K562 (cell line): ENCODE measurements at regions not wholly inside any gene's neighbourhood (a gene's known extent, or its start where the extent isn't known, plus 50 kb on each side); places are given as distances from the start of the nearest gene placed in this dataset.

Experiments
- ATAC-seq: fragments of 200-7000 bp; cut with Tn5 transposase; 3 replicates; pipeline ENCODE4 v1.9.1; 2020; ENCODE audit warnings: moderate library complexity
- BruUV-seq: library from RNA; stranded (reverse); fragments of 400-500 nt; replicated peaks from 2 replicates; lab custom pipeline; 2021; lab: Mats Ljungman, UMichigan
- CTCF ChIA-PET: fragments of 300-600 bp; formaldehyde crosslinking; extraction: SDS; loops from one replicate; lab custom pipeline; 2021; ENCODE audit warnings: low intra/inter-chr PET ratio; lab: Yijun Ruan, JAX
- POLR2A ChIA-PET: fragments of 300-600, 350-650 bp; sonication (Branson Sonifier 250); formaldehyde crosslinking; extraction: SDS; loops from one replicate; lab custom pipeline; 2021; ENCODE audit warnings: antibody characterized with exemption, inconsistent platforms; lab: Yijun Ruan, JAX
- DNase-seq, 4 experiments: peaks; one replicate each; pipeline versions ENCODE4 v3.0.0 to v3.0.0-alpha.2; 2011 to 2018; ENCODE audit warnings: low spot score in 3 of 4, mixed read lengths in 3 of 4; ENCODE audit errors: extremely low read depth in 1 of 4
- FAIRE-seq: peaks from 2 replicates; lab custom pipeline; 2011; peaks lifted over from hg19 to GRCh38; lab: Jason Lieb, UNC
- H2AFZ ChIP-seq: 2 replicates; pipeline ENCODE4 v1.6.0; 2011; ENCODE audit warnings: low read depth, low read length, control low read depth, inconsistent platforms
- H3K27ac ChIP-seq: fragments of 200-600 bp; 3 replicates; pipeline ENCODE4 v1.8.0; 2011; ENCODE audit warnings: low read depth, mild to moderate bottlenecking, control low read depth, inconsistent platforms, low read length, moderate library complexity, mixed read lengths; ENCODE audit errors: extremely low read depth
- H3K27me3 ChIP-seq, 2 experiments: fragments of 300-600 bp in 1 of 2; 2 replicates in 1 of 2; 3 replicates in 1 of 2; pipeline versions ENCODE4 v1.6.0 to v1.8.0; 2011; ENCODE audit warnings: inconsistent platforms in 2 of 2, low read length in 2 of 2, mild to moderate bottlenecking in 1 of 2, mixed read lengths in 1 of 2, moderate library complexity in 1 of 2; ENCODE audit not compliant: control insufficient read depth in 2 of 2, insufficient read depth in 2 of 2
- H3K36me3 ChIP-seq: fragments of 300-600 bp; 3 replicates; pipeline ENCODE4 v1.8.0; 2011; ENCODE audit warnings: mild to moderate bottlenecking, low read length, inconsistent platforms; ENCODE audit not compliant: control insufficient read depth, insufficient read depth
- H3K4me1 ChIP-seq, 2 experiments: fragments of 200-600 bp in 1 of 2; replicated peaks in 1 of 2; 2 replicates in 1 of 2; 3 replicates in 1 of 2; pipeline versions ENCODE4 v1.5.1 to v1.8.0; 2011; ENCODE audit warnings: inconsistent platforms in 2 of 2, low read length in 2 of 2, mild to moderate bottlenecking in 1 of 2, mixed read lengths in 1 of 2, moderate library complexity in 1 of 2; ENCODE audit not compliant: control insufficient read depth in 2 of 2, insufficient read depth in 2 of 2
- H3K4me2 ChIP-seq: 2 replicates; pipeline ENCODE4 v1.6.1; 2011; ENCODE audit warnings: low read length, control low read depth, inconsistent platforms, mixed read lengths; ENCODE audit not compliant: insufficient read depth
- H3K4me3 ChIP-seq: fragments of 200-600 bp; sonication (generic), shearing (Covaris generic); 2 replicates; pipeline ENCODE4 v1.5.1; 2016; ENCODE audit warnings: control low read depth, inconsistent platforms
- H3K79me2 ChIP-seq: fragments of 200-600 bp; 3 replicates; pipeline ENCODE4 v1.8.0; 2011; ENCODE audit warnings: low read length, inconsistent platforms; ENCODE audit not compliant: control insufficient read depth, insufficient read depth
- H3K9ac ChIP-seq, 2 experiments: 2 replicates each; pipeline versions ENCODE4 v1.6.0 to v1.6.1; 2011; ENCODE audit warnings: low read depth in 2 of 2, low read length in 2 of 2, control low read depth in 1 of 2, inconsistent platforms in 1 of 2, mild to moderate bottlenecking in 1 of 2, mixed read lengths in 1 of 2; ENCODE audit not compliant: insufficient read depth in 1 of 2
- H3K9me1 ChIP-seq: one replicate; pipeline ENCODE4 v1.6.0; 2011; ENCODE audit warnings: inconsistent platforms, mild to moderate bottlenecking, low read length, moderate library complexity; ENCODE audit not compliant: control insufficient read depth, insufficient read depth
- H3K9me3 ChIP-seq: replicated peaks from 2 replicates; pipeline ENCODE4 v1.5.1; 2011; ENCODE audit warnings: low read depth, low read length, inconsistent platforms; ENCODE audit not compliant: control insufficient read depth, insufficient read depth
- H4K20me1 ChIP-seq: replicated peaks from 2 replicates; pipeline ENCODE4 v1.6.1; 2011; ENCODE audit warnings: low read length, inconsistent platforms, mixed read lengths; ENCODE audit not compliant: control insufficient read depth, insufficient read depth
- ARID2 ChIP-seq: fragments of 450-650 bp; IDR thresholded peaks from 2 replicates; pipeline ENCODE4 v1.6.1; 2017; ENCODE audit warnings: antibody characterized with exemption, mild to moderate bottlenecking
- ARNT ChIP-seq, 2 experiments: fragments of 450-650 bp; IDR thresholded peaks; 2 replicates each; pipeline ENCODE4 v1.6.1; 2016; ENCODE audit warnings: mild to moderate bottlenecking in 1 of 2
- CBX2 ChIP-seq: fragments of 200-600 bp; sonication (generic); IDR thresholded peaks from one replicate; pipeline ENCODE4 v1.6.1; 2012; ENCODE audit warnings: mild to moderate bottlenecking, low read length, inconsistent platforms; ENCODE audit not compliant: insufficient read depth, poor library complexity, severe bottlenecking
- CHAMP1 ChIP-seq: fragments of 450-650 bp; IDR thresholded peaks from 2 replicates; pipeline ENCODE4 v1.6.1; 2016; ENCODE audit warnings: mild to moderate bottlenecking
- HOMEZ ChIP-seq: fragments of 250-450 bp; sonication (Bioruptor Pico); IDR thresholded peaks from 2 replicates; pipeline ENCODE4 v1.4.0; 2020; ENCODE audit warnings: mild to moderate bottlenecking, moderate library complexity
- MCM7 ChIP-seq, 2 experiments: fragments of 450-650 bp; IDR thresholded peaks; 2 replicates each; pipeline ENCODE4 v1.6.1; 2016 to 2018
- NR1H2 ChIP-seq: sonication (generic); formaldehyde crosslinking; IDR thresholded peaks from 2 replicates; pipeline ENCODE4 v1.4.0; 2020; ENCODE audit warnings: mild to moderate bottlenecking, missing genetic modification reagents
- NR2C1 ChIP-seq, 2 experiments: fragments of 450-650 bp; IDR thresholded peaks; 2 replicates each; pipeline ENCODE4 v1.6.1; 2017; ENCODE audit warnings: mild to moderate bottlenecking in 2 of 2, antibody characterized with exemption in 1 of 2, inconsistent platforms in 1 of 2, missing compliant biosample characterization in 1 of 2, missing genetic modification characterization in 1 of 2
- PCBP2 ChIP-seq: fragments of 200-400 bp; formaldehyde crosslinking; IDR thresholded peaks from 2 replicates; pipeline ENCODE4 v1.6.1; 2018; ENCODE audit warnings: low read length, low read depth, mild to moderate bottlenecking, moderate library complexity; ENCODE audit not compliant: poor library complexity, severe bottlenecking
- PKNOX1 ChIP-seq: fragments of 450-650 bp; IDR thresholded peaks from 2 replicates; pipeline ENCODE4 v1.6.1; 2016
- RBM15 ChIP-seq: fragments of 200-400 bp; formaldehyde crosslinking; IDR thresholded peaks from 2 replicates; pipeline ENCODE4 v1.6.1; 2018; ENCODE audit warnings: mild to moderate bottlenecking, low read length, moderate library complexity; ENCODE audit not compliant: insufficient read depth
- SMAD4 ChIP-seq: fragments of 250-450 bp; sonication (Bioruptor Pico); conservative IDR thresholded peaks from 2 replicates; pipeline ENCODE4 v1.8.0; 2021; ENCODE audit warnings: inconsistent platforms, mild to moderate bottlenecking, moderate library complexity
- SMARCB1 ChIP-seq: IDR thresholded peaks from 2 replicates; pipeline ENCODE4 v1.6.1; 2011; ENCODE audit warnings: improper control_type of control experiment, low read depth; ENCODE audit not compliant: insufficient read length
- STAG1 ChIP-seq: sonication (generic); formaldehyde crosslinking; IDR thresholded peaks from 2 replicates; pipeline ENCODE4 v1.5.0; 2020; ENCODE audit warnings: missing genetic modification reagents, borderline replicate concordance
- ZNF354B ChIP-seq: fragments of 250-450 bp; sonication (Bioruptor Pico); IDR thresholded peaks from 2 replicates; pipeline ENCODE4 v1.4.0; 2020
- ZNF445 ChIP-seq: fragments of 250-450 bp; sonication (Bioruptor Pico); IDR thresholded peaks from 2 replicates; pipeline ENCODE4 v1.4.0; 2020; ENCODE audit warnings: low read depth, mild to moderate bottlenecking, moderate library complexity
- ZNF561 ChIP-seq: fragments of 450-650 bp; formaldehyde crosslinking; conservative IDR thresholded peaks from 2 replicates; pipeline ENCODE4 v1.4.0; 2020; ENCODE audit warnings: mild to moderate bottlenecking, moderate library complexity
- ZNF668 ChIP-seq: fragments of 250-450 bp; sonication (Bioruptor Pico); IDR thresholded peaks from 2 replicates; pipeline ENCODE4 v1.8.0; 2022; ENCODE audit warnings: mild to moderate bottlenecking, inconsistent platforms
- ZNF79 ChIP-seq: fragments of 250-450 bp; sonication (Bioruptor Pico); IDR thresholded peaks from 2 replicates; pipeline ENCODE4 v1.4.0; 2020; ENCODE audit warnings: low read depth, mild to moderate bottlenecking, moderate library complexity
- ZSCAN29 ChIP-seq: fragments of 450-650 bp; IDR thresholded peaks from 2 replicates; pipeline ENCODE4 v1.6.1; 2017
- WGBS: fragments of 100-300 bp; shearing (Covaris generic); methylation state at CpG from one replicate; pipeline ENCODE4 v1.1.6; 2016; ENCODE audit warnings: low coverage, mixed read lengths; ENCODE audit not compliant: insufficient coverage; ENCODE audit errors: missing lambda C conversion rate; 5-methylcytosine and 5-hydroxymethylcytosine counted together
- in situ Hi-C: fragments of 300-500 bp; cut with MboI; formaldehyde crosslinking; loops from 4 replicates; pipeline ENCODE4 v1.15.0; 2018; ENCODE audit warnings: inconsistent platforms, mixed read lengths
- intact Hi-C: fragments of 100-400 bp; cut with micrococcal nuclease; formaldehyde crosslinking; loops from 2 replicates; pipeline ENCODE4 v1.14.2; 2022

GRCh38 chr1:79825551-79825950, 819.0 kb upstream of the ADGRL4 start (continued):
- TF ChIP-seq CHAMP1 (no peak), ZNF79 (CRISPR knock-in tag) (no peak), ZNF445 (CRISPR knock-in tag) (no peak), RBM15 (no peak), ARNT (IDR thresholded peaks at IDR 0.05) (no peak), PCBP2 (no peak), ZNF354B (no peak), ARID2 (no peak)

- H3K27me3 ChIP-seq, result no peaks in the 10 kb centered on the region
- ChIA-PET POLR2A (no interaction called here), CTCF (no interaction called here)
- FAIRE-seq, result no peak
- H3K79me2 ChIP-seq, result no peaks in the 10 kb centered on the region
- H4K20me1 ChIP-seq, result no peaks in the 10 kb centered on the region
- H3K9ac ChIP-seq, result no peak overlapping the region
- H3K36me3 ChIP-seq, result no peaks in the 10 kb centered on the region
- WGBS, result 0% methylated on average over 8 of the region's 11 CpGs
- H3K27ac ChIP-seq, result no peak overlapping the region
- no peak overlapping the region for H2AFZ ChIP-seq
- no peaks in the 10 kb centered on the region for H3K9me1 ChIP-seq
- H3K4me3 ChIP-seq, result no peak overlapping the region
- BruUV-seq, result no TSS peak
- in situ Hi-C loops (no loop called here), intact Hi-C loops (no loop called here)
- no peak for ATAC-seq
- no peak for DNase-seq
- no peak overlapping the region for H3K4me2 ChIP-seq
- no peaks in the 10 kb centered on the region; the same call in 1 of the 2 replicates for H3K9me3 ChIP-seq
- H3K4me1 ChIP-seq, result no peaks in the 10 kb centered on the region
- TF ChIP-seq ZNF561 (CRISPR knock-in tag), result no peak
- no peak for TF ChIP-seq PKNOX1
- TF ChIP-seq ZNF668 (CRISPR knock-in tag), result no peak
- no peak for TF ChIP-seq NR2C1 (IDR thresholded peaks at IDR 0.05)
- no peak for TF ChIP-seq NR2C1 (tag; IDR thresholded peaks at IDR 0.05)
- no peak for TF ChIP-seq STAG1
- TF ChIP-seq SMAD4 (CRISPR knock-in tag), result no peak
- no peak for TF ChIP-seq MCM7 (IDR thresholded peaks at IDR 0.05)
- no peak for TF ChIP-seq HOMEZ (CRISPR knock-in tag)
- TF ChIP-seq NR1H2, result no peak
- TF ChIP-seq SMARCB1, result no peak
- TF ChIP-seq ZSCAN29, result no peak
- TF ChIP-seq CBX2, result no peak
Observed at GRCh38 chr1:79822053-79822452, 815.5 kb upstream of the ADGRL4 start.
